ENCODE measurements at regions not wholly inside any gene's neighbourhood (a gene's known extent, or its start where the extent isn't known, plus 50 kb on each side); places are given as distances from the start of the nearest gene placed in this dataset.

DNA sequence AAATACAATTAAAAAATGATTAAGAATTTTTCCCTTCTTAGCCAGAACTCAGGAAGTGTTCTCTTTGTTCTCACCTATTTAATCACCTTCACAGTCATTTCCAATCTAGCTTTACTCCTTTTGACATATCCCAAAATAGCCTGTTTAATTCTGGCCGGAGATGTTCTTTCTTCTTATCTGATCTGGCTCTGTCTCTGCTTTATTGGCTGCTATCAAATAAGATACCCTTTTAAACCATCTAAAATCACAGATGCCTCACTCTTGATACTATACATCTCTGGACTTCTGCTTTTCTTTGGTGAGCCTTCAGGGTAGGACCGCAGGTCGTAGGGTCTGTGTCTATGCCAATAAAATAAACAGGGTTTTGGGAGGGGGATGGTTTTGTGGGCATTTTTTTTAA is 319.2 kb upstream of the SEMA6D start:
- TF ChIP-seq IKZF1 (conservative IDR thresholded peaks at IDR 0.05) (no peak), CTCF (IDR thresholded peaks at IDR 0.05 in 2 of 3, conservative IDR thresholded peaks at IDR 0.05 in 1 of 3; ENCODE audit: control insufficient read depth in 2 of 3, extremely low read depth in 1 of 3, insufficient read depth in 1 of 3, low read depth in 3 of 3, low read length in 3 of 3) (no peak), TAF1 (IDR thresholded peaks at IDR 0.05; ENCODE audit: borderline replicate concordance, low read depth, low read length) (no peak), TCF7 (IDR thresholded peaks at IDR 0.05; ENCODE audit: borderline replicate concordance) (no peak), POLR2A (IDR thresholded peaks at IDR 0.05; ENCODE audit: low read depth, low read length) (no peak), RAD21 (IDR thresholded peaks at IDR 0.05; ENCODE audit: insufficient read depth, low read depth, low read length) (no peak), SP1 (IDR thresholded peaks at IDR 0.05; ENCODE audit: low read depth, low read length) (no peak), EZH2 (IDR thresholded peaks at IDR 0.05; ENCODE audit: borderline replicate concordance, control insufficient read depth, low read depth, low read length) (no peak), ZSCAN29 (IDR thresholded peaks at IDR 0.05) (no peak)

Measured in GM12878 (cell line).